Dendritic cell treated with granulocyte-macrophage colony-stimulating factor and Interleukin-4, amounts not matched to agents 40 ng/mL and 50 ng/mL, for 4 days (primary cell): ENCODE measurements at regions not wholly inside any gene's neighbourhood (a gene's known extent, or its start where the extent isn't known, plus 50 kb on each side); places are given as distances from the start of the nearest gene placed in this dataset.

Experiments used
- H3K27ac Mint-ChIP-seq: one replicate; pipeline ENCODE4 v1.8.0; 2022; ENCODE audit warnings: mild to moderate bottlenecking, mixed read lengths
- H3K27me3 Mint-ChIP-seq: one replicate; pipeline ENCODE4 v1.8.0; 2022; ENCODE audit warnings: mild to moderate bottlenecking, mixed read lengths
- H3K36me3 Mint-ChIP-seq: one replicate; pipeline ENCODE4 v1.8.0; 2022; ENCODE audit warnings: low read depth, mixed read lengths
- H3K4me1 Mint-ChIP-seq: one replicate; pipeline ENCODE4 v1.8.0; 2022; ENCODE audit warnings: low read depth, mixed read lengths
- H3K4me3 Mint-ChIP-seq: one replicate; pipeline ENCODE4 v1.8.0; 2022; ENCODE audit warnings: mild to moderate bottlenecking, moderate library complexity, mixed read lengths
- H3K9me3 Mint-ChIP-seq: one replicate; pipeline ENCODE4 v1.8.0; 2022; ENCODE audit warnings: mixed read lengths
- intact Hi-C: fragments of 100-400 bp; cut with micrococcal nuclease; formaldehyde crosslinking; loops from one replicate; pipeline ENCODE4 v1.15.0; 2022

DNA sequence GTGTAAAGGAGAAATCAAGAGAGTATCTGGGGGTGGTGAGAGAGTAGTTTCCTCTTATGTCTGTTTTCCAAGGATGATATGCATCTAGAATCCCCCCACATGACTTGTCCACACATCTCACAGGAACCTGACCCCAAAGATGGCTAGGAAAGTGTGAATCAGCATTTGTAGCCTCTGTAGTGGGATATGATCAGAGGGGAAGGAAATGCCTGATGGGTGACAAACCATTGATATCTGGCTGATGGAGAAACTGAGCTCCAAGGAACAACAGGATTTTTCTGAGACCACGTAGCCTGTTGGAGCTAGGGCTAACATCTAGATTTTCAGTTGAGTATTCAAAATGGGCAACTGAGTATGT lies 369.4 kb downstream of the DDX10 start:
- Mint-ChIP-seq H3K27ac (no peak overlapping the region), H3K4me3 (no peak overlapping the region), H3K27me3 (no peaks in the 10 kb centered on the region), H3K36me3 (no peaks in the 10 kb centered on the region), H3K9me3 (no peaks in the 10 kb centered on the region), H3K4me1 (no peaks in the 10 kb centered on the region)
- intact Hi-C loops, result no loop called here

DNA sequence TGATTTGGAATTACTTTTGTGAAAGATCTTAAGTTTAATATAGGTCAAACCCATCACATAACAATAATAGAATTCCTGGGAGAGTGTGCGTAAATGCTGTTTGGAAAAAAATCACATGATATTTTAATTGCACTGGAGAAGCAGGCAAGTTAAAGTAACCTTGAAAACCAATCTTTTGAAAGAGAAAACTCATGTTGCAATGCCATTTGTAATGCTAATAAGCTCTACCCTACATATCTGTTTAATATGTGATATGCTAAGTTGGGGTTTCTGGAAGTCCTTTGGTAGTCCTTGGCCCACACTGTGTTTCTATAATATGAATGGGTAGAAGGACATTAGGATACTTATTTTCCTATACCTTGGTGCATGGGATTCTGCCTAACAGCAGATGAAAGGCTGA lies 370.4 kb downstream of the DDX10 start:
- H3K27me3 Mint-ChIP-seq, result no peaks in the 10 kb centered on the region
- no peaks in the 10 kb centered on the region for H3K36me3 Mint-ChIP-seq
- H3K4me1 Mint-ChIP-seq, result no peaks in the 10 kb centered on the region
- H3K4me3 Mint-ChIP-seq, result no peak overlapping the region
- no peaks in the 10 kb centered on the region for H3K9me3 Mint-ChIP-seq
- no peak overlapping the region for H3K27ac Mint-ChIP-seq
- intact Hi-C loops, result no loop called here

DNA sequence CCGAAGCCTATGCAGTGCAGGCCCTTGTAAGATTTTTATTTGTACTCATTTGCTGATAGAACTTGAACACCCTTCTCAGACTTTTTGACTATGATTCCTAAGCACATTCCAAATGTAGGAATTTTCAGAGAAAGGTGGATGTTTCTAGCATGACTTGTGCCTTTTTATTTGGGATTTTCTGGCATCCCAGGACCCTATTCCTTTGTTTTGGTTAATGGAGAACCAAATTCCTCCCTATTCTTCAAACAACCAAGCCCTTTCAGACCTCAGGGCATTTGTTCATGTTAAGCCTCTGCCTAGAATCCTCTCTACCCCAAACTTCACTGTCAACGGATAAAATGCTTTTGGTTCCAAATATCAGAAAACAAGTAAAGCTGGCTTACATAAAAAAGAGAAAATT lies 371.1 kb downstream of the DDX10 start:
- Mint-ChIP-seq H3K4me3 (no peak overlapping the region), H3K36me3 (no peaks in the 10 kb centered on the region), H3K27me3 (no peaks in the 10 kb centered on the region), H3K4me1 (no peaks in the 10 kb centered on the region), H3K27ac (no peak overlapping the region), H3K9me3 (no peaks in the 10 kb centered on the region)
- intact Hi-C loops, result no loop called here

DNA sequence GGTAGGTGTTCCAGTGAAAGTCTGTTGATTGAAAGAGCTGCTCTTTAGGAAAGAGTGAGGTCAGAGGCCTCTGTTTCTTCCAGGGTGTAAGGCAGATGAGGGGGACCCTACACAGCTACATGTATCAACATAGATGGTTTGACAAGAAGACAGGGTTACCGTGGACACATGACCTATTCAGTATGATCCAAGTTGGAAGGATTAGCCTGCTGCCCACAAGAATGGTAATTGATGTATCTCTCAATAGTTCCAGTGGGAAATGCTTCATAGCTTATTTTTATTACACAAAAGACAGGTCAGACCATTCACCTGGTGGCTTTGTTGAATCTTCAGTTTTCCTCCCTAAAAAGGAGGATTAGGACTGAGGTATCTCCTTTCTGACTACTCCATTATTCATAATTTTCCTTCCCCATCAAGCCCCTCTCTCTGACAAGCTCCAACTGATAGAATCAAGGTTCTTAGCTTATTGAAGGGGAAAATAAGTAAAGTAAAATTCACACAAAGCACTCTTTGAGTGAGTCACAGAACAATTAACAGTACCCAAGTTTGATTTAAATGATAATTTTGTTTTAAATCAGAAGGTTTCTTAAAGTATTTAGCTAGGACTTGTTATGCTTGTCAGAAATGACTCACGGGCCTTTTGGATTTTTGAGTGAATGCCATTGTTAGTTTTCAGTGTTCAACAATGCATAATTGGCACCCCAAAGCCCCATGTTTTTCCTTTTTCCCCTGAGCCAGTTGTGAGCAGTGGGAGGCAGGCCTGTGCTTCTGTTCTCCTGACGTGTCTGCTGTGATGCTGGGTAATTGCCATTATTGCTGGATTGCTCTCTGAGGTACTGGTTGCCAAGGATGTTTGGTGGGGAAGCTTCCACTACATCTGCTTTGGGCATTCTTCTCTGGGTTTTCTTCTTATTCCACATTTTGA lies 373.2 kb downstream of the DDX10 start:
- no peaks in the 10 kb centered on the region for H3K36me3 Mint-ChIP-seq
- peaks cover 2% of the 10 kb centered on the region for H3K27me3 Mint-ChIP-seq
- no peak overlapping the region for H3K4me3 Mint-ChIP-seq
- H3K9me3 Mint-ChIP-seq, result no peaks in the 10 kb centered on the region
- no peaks in the 10 kb centered on the region for H3K4me1 Mint-ChIP-seq
- intact Hi-C loops, result no loop called here
- no peak overlapping the region for H3K27ac Mint-ChIP-seq

DNA sequence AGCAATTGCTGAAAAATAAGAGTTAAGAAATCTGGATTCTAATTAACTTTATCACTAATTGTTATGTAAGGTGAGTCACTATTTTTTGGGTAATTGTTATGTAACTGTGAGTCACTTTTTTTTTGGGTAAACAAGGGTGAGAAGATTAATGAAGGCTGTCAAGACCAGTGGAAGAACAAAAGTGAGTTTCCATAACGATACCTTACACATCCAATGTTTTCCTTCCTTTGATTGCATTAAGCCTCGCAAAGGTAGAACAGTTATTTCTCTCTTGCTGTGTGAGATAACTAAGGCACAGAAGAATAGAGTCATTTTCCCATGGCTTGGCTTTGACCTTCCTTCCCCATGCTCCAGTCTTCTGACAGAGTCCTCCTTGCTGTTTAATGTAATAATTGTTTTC lies 374.7 kb downstream of the DDX10 start:
- H3K4me3 Mint-ChIP-seq, result no peak overlapping the region
- H3K36me3 Mint-ChIP-seq, result no peaks in the 10 kb centered on the region
- no peak overlapping the region for H3K27ac Mint-ChIP-seq
- H3K4me1 Mint-ChIP-seq, result no peaks in the 10 kb centered on the region
- intact Hi-C loops, result no loop called here
- H3K27me3 Mint-ChIP-seq, result peaks cover 2% of the 10 kb centered on the region
- no peaks in the 10 kb centered on the region for H3K9me3 Mint-ChIP-seq

DNA sequence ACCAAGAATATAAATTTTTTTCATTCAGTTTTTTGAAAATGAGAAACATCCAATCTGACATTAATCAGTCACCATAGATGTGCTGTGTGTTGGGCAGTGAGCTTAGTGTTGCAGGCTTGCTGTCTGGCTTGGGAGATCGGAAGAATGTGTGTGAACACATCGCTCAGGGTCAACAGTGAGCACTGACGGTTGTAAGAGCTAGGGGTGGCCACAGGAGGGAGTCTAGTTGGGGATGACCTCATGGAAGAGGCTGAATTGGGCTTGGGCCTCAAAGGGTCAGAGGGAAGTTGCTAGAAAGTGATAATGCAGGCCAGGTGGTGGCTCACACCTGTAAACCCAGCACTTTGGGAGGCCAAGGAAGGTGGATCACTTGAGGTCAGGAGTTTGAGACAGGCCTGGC lies 375.4 kb downstream of the DDX10 start:
- no peak overlapping the region for H3K4me3 Mint-ChIP-seq
- H3K27ac Mint-ChIP-seq, result no peak overlapping the region
- no peaks in the 10 kb centered on the region for H3K9me3 Mint-ChIP-seq
- H3K4me1 Mint-ChIP-seq, result no peaks in the 10 kb centered on the region
- intact Hi-C loops, result no loop called here
- no peaks in the 10 kb centered on the region for H3K36me3 Mint-ChIP-seq
- H3K27me3 Mint-ChIP-seq, result peaks cover 2% of the 10 kb centered on the region

DNA sequence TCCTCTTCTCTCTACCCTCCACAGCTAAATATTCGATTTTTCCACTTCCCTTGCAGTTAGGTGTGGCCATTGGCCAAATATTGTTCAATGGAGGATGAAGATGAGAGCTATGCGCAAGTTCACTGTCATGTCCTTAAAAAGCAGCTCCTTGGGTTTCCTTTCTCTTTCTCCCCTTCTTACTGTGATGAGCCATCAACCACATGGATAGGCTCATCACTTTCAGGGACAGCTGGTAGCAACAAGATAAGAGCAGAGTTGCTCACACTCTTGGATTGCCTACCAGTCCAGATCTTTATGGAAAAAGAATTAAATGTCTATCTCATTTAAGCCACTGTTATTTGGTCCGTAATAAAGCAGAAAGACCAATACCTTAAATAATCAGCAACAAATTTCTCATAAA lies 377.0 kb downstream of the DDX10 start:
- no peaks in the 10 kb centered on the region for H3K36me3 Mint-ChIP-seq
- peaks cover 9% of the 10 kb centered on the region for H3K9me3 Mint-ChIP-seq
- H3K27ac Mint-ChIP-seq, result no peak overlapping the region
- H3K4me1 Mint-ChIP-seq, result no peaks in the 10 kb centered on the region
- intact Hi-C loops, result no loop called here
- no peak overlapping the region for H3K4me3 Mint-ChIP-seq
- peaks cover 2% of the 10 kb centered on the region for H3K27me3 Mint-ChIP-seq

DNA sequence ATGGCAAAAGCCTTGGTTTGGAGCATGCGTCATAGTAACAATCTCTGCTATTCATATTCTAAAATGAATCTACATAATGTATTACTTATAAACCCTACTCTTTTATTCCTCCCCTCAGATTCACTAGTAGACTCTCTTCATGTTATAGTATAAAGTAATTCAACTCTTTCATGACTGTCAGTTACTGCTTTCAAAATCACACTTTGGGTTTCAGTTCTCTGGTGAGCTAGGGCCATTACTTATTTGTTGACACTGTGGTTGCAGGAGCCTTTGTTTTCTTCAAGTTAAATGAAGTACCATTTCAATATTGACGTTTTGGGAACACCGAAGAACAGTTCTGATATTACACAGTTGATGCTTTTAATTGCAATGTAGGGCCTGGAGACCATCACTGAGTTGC lies 378.4 kb downstream of the DDX10 start:
- H3K4me3 Mint-ChIP-seq, result no peak overlapping the region
- peaks cover 2% of the 10 kb centered on the region for H3K27me3 Mint-ChIP-seq
- H3K36me3 Mint-ChIP-seq, result no peaks in the 10 kb centered on the region
- intact Hi-C loops, result no loop called here
- H3K4me1 Mint-ChIP-seq, result no peaks in the 10 kb centered on the region
- H3K9me3 Mint-ChIP-seq, result peaks cover 9% of the 10 kb centered on the region
- no peak overlapping the region for H3K27ac Mint-ChIP-seq

DNA sequence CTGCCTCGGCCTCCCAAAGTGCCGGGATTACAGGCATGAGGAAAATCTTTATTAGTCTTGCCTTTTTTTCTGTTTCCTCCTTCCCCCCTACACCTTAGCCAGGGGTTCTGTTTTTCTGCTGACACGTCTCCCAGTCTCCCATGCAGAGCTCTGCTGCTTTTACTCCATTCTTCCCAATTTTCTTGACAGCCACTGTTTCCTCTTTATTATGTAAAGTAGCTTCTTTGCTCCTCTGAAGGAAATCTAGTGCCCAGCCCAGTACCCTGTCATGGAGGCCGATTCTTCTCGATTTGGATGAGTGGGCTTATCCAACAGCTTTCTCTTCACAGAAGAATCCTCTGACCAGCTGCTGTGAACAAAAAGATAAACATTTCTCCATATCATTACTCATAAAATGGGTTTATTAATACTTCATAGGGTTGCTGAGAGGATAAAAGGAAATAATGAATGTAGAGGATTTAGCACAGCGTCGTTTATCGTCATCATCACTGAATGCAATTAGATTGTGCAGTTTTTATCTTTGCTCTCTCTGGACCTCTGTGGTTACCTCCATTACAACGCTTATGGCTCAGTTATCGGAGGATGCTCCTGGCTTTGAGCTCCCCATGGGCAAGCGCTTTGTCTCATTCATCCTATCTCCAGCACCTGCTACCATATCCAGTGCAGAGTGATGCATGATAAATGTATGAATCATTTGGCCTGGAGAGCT lies 375.6 kb upstream of the C11orf87 start:
- Mint-ChIP-seq H3K27ac (no peak overlapping the region), H3K27me3 (peaks cover 2% of the 10 kb centered on the region), H3K9me3 (peaks cover 9% of the 10 kb centered on the region), H3K4me1 (no peaks in the 10 kb centered on the region), H3K4me3 (no peak overlapping the region), H3K36me3 (no peaks in the 10 kb centered on the region)
- intact Hi-C loops, result no loop called here

DNA sequence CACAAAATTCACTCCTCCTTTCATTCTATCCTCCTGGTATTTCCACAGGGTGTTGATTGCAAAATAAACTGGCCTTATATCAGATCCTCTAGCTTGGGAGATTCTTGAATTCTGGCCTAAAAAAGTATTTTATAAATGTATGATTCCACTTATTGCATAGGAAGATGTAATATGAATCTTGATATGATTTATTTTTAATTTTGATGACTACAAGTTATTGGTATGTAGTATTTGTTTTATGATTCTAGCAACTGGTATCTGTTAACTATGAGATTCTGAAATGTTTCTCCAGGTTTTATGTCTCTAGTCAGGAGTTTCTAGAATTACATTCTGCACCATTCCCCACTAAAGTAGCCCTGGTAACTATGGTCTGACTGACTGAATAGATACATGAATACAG lies 373.9 kb upstream of the C11orf87 start:
- Mint-ChIP-seq H3K4me1 (no peaks in the 10 kb centered on the region), H3K4me3 (no peak overlapping the region), H3K36me3 (no peaks in the 10 kb centered on the region), H3K27ac (no peak overlapping the region), H3K9me3 (peaks cover 9% of the 10 kb centered on the region), H3K27me3 (no peaks in the 10 kb centered on the region)
- intact Hi-C loops, result no loop called here

DNA sequence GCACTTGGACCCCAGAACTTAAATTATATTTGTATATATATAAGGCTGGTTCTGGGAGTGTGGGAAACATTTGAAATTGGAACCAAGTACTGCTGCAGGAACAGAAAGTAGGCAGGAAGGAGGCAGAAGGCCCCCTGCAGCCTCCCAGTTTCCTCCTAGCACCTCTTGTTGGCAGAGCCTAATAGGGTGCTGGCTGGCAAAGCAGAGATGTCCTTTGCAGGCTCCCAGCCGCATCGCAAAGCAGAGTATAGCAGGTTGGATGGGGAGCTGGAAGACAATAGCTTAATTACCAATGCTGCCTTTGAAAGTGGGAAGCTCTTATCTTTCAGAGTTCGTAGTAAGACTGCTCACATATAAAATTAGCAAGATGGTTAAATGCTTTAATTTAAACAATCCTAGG lies 370.8 kb upstream of the C11orf87 start:
- Mint-ChIP-seq H3K4me3 (no peak overlapping the region), H3K36me3 (no peaks in the 10 kb centered on the region), H3K9me3 (peaks cover 5% of the 10 kb centered on the region), H3K4me1 (no peaks in the 10 kb centered on the region), H3K27me3 (no peaks in the 10 kb centered on the region), H3K27ac (no peak overlapping the region)
- intact Hi-C loops, result no loop called here

DNA sequence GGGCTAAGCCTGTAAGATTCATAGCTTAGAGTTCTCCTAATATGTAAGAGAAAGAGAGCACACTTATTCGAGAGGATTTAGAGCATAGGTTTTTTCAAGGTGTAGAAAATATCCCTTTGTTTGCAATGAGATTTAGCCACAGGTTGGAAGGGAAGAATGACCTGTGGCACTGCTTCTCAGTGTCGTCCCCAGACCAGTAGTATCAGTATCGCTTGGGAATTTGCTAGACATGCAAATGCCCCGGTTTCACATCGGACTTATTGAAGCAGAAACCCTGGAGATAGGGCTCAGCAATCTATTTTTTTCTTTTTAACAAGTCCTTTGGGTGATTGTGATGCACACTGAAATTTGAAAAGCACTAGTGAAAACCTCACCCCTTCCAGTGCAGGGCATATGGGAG lies 362.6 kb upstream of the C11orf87 start:
- Mint-ChIP-seq H3K36me3 (no peaks in the 10 kb centered on the region), H3K4me1 (no peaks in the 10 kb centered on the region), H3K27ac (no peak overlapping the region), H3K27me3 (no peaks in the 10 kb centered on the region), H3K9me3 (no peaks in the 10 kb centered on the region), H3K4me3 (no peak overlapping the region)
- intact Hi-C loops, result no loop called here

DNA sequence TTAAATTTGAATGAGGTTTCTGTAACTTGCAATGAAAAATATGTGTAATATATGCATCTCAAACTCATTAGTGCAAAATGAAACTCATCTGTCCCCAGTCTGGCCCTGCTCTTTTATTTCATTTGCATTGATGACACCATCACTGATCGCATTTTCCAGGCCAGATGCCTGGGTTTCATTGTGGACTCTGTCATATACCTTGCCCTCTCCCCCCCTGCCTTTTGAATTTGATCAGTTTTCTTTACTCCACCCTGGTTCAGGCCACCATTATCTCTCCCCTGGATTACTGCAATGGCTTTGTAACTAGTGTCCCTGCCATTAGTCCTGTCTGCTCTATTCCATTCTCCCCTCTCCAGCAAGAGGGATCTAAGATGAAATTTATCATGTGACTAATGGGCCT lies 360.6 kb upstream of the C11orf87 start:
- Mint-ChIP-seq H3K36me3 (no peaks in the 10 kb centered on the region), H3K27me3 (no peaks in the 10 kb centered on the region), H3K9me3 (no peaks in the 10 kb centered on the region), H3K27ac (no peak overlapping the region), H3K4me3 (no peak overlapping the region), H3K4me1 (no peaks in the 10 kb centered on the region)
- intact Hi-C loops, result no loop called here

DNA sequence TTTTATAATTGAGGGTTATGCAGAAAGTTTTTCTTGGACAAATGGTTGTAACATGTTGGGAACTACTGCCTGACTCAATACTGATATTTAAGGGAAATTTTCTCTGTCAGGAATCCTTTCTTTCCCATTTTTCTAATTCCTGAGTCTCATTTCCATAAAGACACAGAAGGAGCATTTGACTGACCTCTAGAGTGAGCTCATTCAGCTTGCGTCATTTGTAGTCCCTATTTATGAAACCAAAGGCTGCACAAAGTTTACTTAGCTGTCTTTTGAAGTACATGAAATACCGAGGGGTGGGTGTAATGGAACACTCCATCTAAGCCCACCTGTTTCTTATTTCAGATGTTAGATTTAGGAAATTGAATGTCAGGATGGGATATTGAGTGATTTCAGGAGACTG lies 359.5 kb upstream of the C11orf87 start:
- no peak overlapping the region for H3K4me3 Mint-ChIP-seq
- no peaks in the 10 kb centered on the region for H3K36me3 Mint-ChIP-seq
- no peaks in the 10 kb centered on the region for H3K27me3 Mint-ChIP-seq
- no peaks in the 10 kb centered on the region for H3K9me3 Mint-ChIP-seq
- no peaks in the 10 kb centered on the region for H3K4me1 Mint-ChIP-seq
- intact Hi-C loops, result no loop called here
- no peak overlapping the region for H3K27ac Mint-ChIP-seq

DNA sequence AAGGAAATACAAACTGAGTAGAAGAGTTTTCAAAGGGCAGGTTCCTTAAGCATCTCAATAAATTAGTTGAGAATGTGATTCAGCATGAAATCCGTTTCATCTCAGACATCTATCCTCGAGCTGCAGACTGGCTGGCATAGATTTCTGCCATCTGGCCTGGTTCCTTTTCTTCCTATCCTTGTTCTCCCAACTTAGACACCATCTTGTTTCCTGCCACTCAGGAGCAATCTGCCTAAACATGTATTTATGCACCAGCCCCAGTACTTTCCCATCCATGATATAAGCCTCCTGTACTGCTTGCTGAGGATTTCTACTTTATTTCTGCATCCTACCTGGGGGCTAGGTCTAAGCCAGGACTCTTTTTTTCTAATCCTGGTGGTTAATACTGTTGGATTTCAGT lies 359.1 kb upstream of the C11orf87 start:
- Mint-ChIP-seq H3K27me3 (no peaks in the 10 kb centered on the region), H3K27ac (no peak overlapping the region), H3K36me3 (no peaks in the 10 kb centered on the region)

More for the DNA sequence above, 359.1 kb upstream of the C11orf87 start:
- Mint-ChIP-seq H3K4me1 (no peaks in the 10 kb centered on the region), H3K4me3 (no peak overlapping the region), H3K9me3 (no peaks in the 10 kb centered on the region)
- intact Hi-C loops, result no loop called here
